Forelimb muscle (tissue), 1 donor: ENCODE measurements at regions not wholly inside any gene's neighbourhood (a gene's known extent, or its start where the extent isn't known, plus 50 kb on each side); places are given as distances from the start of the nearest gene placed in this dataset.

Experiments
- DNase-seq: peaks from one replicate; pipeline ENCODE4 v3.0.0-alpha.2; 2013; ENCODE audit warnings: low read depth

- DNase-seq: no peak
Observed at GRCh38 chr20:11573507-11573906, 344.2 kb upstream of the BTBD3 start.

GRCh38 chr20:11581271-11581670, 336.4 kb upstream of the BTBD3 start:
- no peak for DNase-seq

GRCh38 chr20:11582060-11582459, 335.6 kb upstream of the BTBD3 start:
- DNase-seq: no peak

GRCh38 chr20:11585752-11586352, 331.8 kb upstream of the BTBD3 start:
- DNase-seq: no peak

GRCh38 chr20:11588875-11589274, 328.8 kb upstream of the BTBD3 start:
- no peak for DNase-seq

GRCh38 chr20:11591965-11592364, 325.7 kb upstream of the BTBD3 start:
- DNase-seq: no peak

GRCh38 chr20:11604339-11604738, 313.4 kb upstream of the BTBD3 start:
- no peak for DNase-seq

- DNase-seq: no peak
Observed at GRCh38 chr20:11607047-11607446, 310.6 kb upstream of the BTBD3 start.

GRCh38 chr20:11608736-11609135, 309.0 kb upstream of the BTBD3 start:
- no peak for DNase-seq

- no peak for DNase-seq
Observed at GRCh38 chr20:11624704-11625103, 293.0 kb upstream of the BTBD3 start.

GRCh38 chr20:11626551-11626950, 291.1 kb upstream of the BTBD3 start:
- DNase-seq: no peak

GRCh38 chr20:11642866-11643265, 274.8 kb upstream of the BTBD3 start:
- no peak for DNase-seq

- no peak for DNase-seq
Observed at GRCh38 chr20:11646359-11646758, 271.3 kb upstream of the BTBD3 start.

- DNase-seq: no peak
Observed at GRCh38 chr20:11650566-11650965, 267.1 kb upstream of the BTBD3 start.

GRCh38 chr20:11651138-11651537, 266.6 kb upstream of the BTBD3 start:
- no peak for DNase-seq

GRCh38 chr20:11651647-11652046, 266.0 kb upstream of the BTBD3 start:
- no peak for DNase-seq

- DNase-seq: no peak
Observed at GRCh38 chr20:11652128-11652527, 265.6 kb upstream of the BTBD3 start.

- no peak for DNase-seq
Observed at GRCh38 chr20:11654766-11655165, 262.9 kb upstream of the BTBD3 start.

- no peak for DNase-seq
Observed at GRCh38 chr20:11660673-11661072, 257.0 kb upstream of the BTBD3 start.

GRCh38 chr20:11671015-11671511, 246.6 kb upstream of the BTBD3 start:
- no peak for DNase-seq

GRCh38 chr20:11672959-11673358, 244.7 kb upstream of the BTBD3 start:
- DNase-seq: no peak

GRCh38 chr20:11675920-11676629, 241.6 kb upstream of the BTBD3 start:
- no peak for DNase-seq

GRCh38 chr20:11676630-11677287, 240.9 kb upstream of the BTBD3 start:
- no peak for DNase-seq
